Cardiac fibroblast (primary cell): ENCODE measurements at regions not wholly inside any gene's neighbourhood (a gene's known extent, or its start where the extent isn't known, plus 50 kb on each side); places are given as distances from the start of the nearest gene placed in this dataset.

ENCODE experiments used
- DNase-seq, 2 donors: peaks; one replicate each; pipeline versions ENCODE4 v3.0.0 to v3.0.0-alpha.2; 2010; ENCODE audit warnings: low read depth in 2 of 2
- H3K4me3 ChIP-seq, 2 donors: replicated peaks in 1 of 2; 1 replicate in 1 of 2; 2 replicates in 1 of 2; pipeline ENCODE4 v1.5.1; 2011; ENCODE audit warnings: low read depth in 2 of 2, low read length in 2 of 2, mild to moderate bottlenecking in 2 of 2, moderate library complexity in 1 of 2
- TF ChIP-seq, protein P1 (sequence below): IDR thresholded peaks from one replicate; pipeline ENCODE4 v1.5.1; 2011; ENCODE audit warnings: low read depth, mild to moderate bottlenecking, low read length, inconsistent platforms

GRCh38 chr4:19117022-19117421 lies 1095.5 kb upstream of the LCORL start:
- no peak for DNase-seq
- TF ChIP-seq, protein P1, sequence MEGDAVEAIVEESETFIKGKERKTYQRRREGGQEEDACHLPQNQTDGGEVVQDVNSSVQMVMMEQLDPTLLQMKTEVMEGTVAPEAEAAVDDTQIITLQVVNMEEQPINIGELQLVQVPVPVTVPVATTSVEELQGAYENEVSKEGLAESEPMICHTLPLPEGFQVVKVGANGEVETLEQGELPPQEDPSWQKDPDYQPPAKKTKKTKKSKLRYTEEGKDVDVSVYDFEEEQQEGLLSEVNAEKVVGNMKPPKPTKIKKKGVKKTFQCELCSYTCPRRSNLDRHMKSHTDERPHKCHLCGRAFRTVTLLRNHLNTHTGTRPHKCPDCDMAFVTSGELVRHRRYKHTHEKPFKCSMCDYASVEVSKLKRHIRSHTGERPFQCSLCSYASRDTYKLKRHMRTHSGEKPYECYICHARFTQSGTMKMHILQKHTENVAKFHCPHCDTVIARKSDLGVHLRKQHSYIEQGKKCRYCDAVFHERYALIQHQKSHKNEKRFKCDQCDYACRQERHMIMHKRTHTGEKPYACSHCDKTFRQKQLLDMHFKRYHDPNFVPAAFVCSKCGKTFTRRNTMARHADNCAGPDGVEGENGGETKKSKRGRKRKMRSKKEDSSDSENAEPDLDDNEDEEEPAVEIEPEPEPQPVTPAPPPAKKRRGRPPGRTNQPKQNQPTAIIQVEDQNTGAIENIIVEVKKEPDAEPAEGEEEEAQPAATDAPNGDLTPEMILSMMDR, result no peak
- no peak overlapping the region for H3K4me3 ChIP-seq

DNA sequence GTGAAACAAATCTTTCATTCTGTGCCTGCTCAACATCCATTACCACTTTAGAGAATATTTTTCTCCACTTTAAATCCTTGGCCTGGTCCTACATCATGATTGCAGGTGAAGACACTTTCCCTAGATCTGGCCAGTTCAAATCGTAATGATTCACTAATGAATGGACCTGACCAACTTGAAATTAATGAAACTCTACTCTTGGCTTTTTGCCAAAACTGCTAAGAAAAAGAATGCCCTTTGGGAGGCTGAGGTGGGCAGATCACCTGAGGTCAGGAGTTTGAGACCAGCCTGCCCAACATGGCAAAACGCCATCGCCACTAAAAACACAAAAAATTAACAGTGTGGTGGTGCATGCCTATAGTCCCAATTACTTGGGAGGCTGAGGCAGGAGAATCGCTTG lies 1082.6 kb upstream of the LCORL start:
- DNase-seq, result no peak
- no peak overlapping the region for H3K4me3 ChIP-seq
- TF ChIP-seq, protein P1, result no peak

DNA sequence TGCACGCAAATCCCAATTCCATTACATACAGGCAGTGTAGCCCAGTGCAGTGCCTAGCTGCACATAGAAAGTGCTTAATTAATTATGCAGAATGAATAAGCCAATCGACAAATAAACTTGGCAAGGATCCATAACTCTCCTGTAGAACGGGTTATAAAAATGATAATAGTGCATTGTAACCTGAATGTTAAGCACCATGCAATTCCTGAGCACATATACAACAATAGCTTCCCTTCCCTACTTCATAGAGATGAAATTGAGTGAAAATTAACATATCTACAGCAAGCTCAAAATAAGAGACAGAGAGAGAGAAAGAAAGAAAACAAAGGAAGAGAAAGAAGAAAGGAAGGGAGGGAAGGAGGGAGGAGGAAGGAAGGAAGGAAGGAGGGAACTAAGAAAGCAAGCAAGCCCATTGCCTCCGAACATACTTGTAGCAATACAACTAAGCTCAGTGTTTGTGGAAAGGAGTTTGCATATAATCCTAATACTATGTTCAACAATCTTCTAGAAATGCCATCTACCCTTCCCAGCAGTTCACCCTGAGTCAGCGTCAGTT lies 1074.0 kb upstream of the LCORL start:
- no peak overlapping the region for H3K4me3 ChIP-seq
- DNase-seq, result no peak
- TF ChIP-seq, protein P1, result no peak

DNA sequence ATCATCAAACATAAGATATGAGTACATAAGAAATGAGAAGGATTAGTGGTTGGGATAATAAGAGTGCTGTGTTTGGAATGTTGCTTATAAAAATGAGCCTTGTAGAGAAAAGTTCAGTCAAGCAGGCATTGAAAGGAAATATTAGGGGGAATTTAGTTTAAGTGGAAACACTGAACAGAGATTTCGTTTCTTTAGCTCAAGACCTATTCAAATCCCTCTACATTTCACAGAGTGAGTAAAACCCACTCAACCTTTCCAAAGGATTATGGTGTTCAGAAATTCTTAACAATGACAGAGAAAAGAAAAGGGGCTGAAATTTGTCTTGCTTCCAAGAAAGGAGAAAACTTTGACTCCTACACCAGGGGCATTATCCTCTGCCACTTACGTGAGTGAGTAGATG lies 1072.4 kb upstream of the LCORL start:
- H3K4me3 ChIP-seq, result no peak overlapping the region
- TF ChIP-seq, protein P1, result no peak
- DNase-seq, result no peak

DNA sequence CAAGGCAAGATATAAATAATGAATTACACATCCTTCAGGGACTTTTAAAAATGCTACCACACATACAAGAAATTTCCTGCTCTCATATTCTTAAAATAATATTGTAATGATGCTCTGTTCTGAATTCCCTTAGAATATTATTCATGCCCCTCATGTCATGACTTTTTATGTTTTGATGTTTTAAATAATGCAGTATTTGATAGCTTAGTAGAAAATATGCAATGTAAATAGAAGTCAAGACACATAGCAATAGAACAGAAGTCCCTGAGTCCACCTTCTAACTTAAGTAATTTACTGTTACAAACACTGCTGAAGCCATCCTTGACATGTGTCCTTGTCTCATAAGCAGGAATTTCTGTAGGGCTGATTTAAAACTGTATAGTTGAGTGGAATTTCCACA lies 1071.2 kb upstream of the LCORL start:
- TF ChIP-seq, protein P1, result no peak
- no peak overlapping the region for H3K4me3 ChIP-seq
- no peak for DNase-seq

DNA sequence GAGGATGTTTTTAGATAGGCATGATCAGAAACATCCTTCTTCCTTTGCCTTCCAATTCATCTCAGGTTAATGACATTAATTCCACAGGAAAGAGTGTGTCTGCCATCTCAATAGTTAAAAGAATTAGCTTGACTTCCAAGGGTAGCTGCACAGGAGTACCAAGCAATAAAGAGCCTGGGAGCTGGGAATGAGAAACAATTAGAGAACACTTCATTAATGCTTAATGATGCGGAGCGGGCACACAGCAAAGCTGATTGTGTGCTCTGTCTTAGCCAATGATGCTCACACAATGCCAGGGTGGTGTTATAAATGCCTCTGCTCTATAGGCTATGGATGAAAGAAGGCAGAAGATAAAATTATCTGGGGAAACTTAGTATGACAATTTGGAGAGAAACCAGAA lies 1052.5 kb upstream of the LCORL start:
- TF ChIP-seq, protein P1, result no peak
- H3K4me3 ChIP-seq, result no peak overlapping the region
- no peak for DNase-seq

DNA sequence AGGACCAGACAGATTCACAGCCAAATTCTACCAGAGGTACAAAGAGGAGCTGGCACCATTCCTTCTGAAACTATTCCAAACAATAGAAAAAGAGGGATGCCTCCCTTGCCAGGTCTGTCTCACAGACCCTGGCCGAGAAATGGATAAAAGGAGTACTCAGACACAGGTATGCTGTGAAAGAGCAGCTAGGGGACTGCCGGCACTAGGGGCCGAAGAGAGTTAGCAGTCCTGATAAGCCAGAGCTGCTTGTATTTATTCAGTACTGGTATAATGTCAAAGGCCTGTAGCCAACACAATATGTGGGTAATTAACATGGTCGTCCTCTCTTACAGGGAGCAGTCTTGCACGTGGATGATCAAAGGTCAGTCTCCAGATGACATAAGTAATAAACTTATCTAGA lies 1042.1 kb upstream of the LCORL start:
- TF ChIP-seq, protein P1, result no peak
- H3K4me3 ChIP-seq, result no peak overlapping the region
- no peak for DNase-seq
